ENCODE measurements at regions not wholly inside any gene's neighbourhood (a gene's known extent, or its start where the extent isn't known, plus 50 kb on each side); places are given as distances from the start of the nearest gene placed in this dataset.

DNA sequence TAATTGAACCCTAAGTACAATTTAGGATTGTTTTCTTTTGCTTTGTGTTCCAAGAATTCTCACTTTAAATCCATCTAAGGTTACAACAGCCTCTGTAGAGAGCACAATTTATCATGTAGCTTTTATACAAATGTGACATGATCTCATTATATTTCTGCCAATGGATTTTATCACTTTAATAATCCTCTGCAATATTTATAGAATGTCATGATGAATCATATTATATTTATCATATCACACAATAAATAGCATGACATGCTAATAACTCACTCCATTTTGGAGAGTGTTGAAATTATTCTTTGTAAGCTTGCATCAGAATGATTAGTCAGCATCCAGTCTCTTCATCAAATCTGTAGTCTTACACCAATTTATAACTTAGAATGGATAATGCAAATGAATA is 280.6 kb upstream of the ZNF717 start:
- Mint-ChIP-seq H3K36me3 (no peaks in the 10 kb centered on the region), H3K4me3 (no peak overlapping the region), H3K4me1 (no peaks in the 10 kb centered on the region), H3K27ac (no peak overlapping the region), H3K9me3 (peaks cover 7 to 17% (median 9%) of the 10 kb centered on the region in 3 donors), H3K27me3 (no peaks in the 10 kb centered on the region)
- ChIA-PET POLR2A (no interaction called here), CTCF (no interaction called here)
- no peak overlapping the region for H3K27ac ChIP-seq (ENCODE audit: low read length)
- H3K27me3 ChIP-seq (replicated peaks in 1 of 2; ENCODE audit: control insufficient read depth in 2 of 2, extremely low read depth in 1 of 2, insufficient read depth in 2 of 2, low read length in 1 of 2): no peaks in the 10 kb centered on the region
- H3K36me3 ChIP-seq (ENCODE audit: control insufficient read depth in 2 of 2, extremely low read depth in 1 of 2, insufficient read depth in 1 of 2, low read length in 1 of 2): no peaks in the 10 kb centered on the region
- H3K4me3 ChIP-seq (ENCODE audit: control insufficient read depth in 1 of 2, extremely low read depth in 1 of 2, low read length in 1 of 2): no peak overlapping the region
- DNase-seq: no peak
- H3K4me1 ChIP-seq (ENCODE audit: control insufficient read depth in 1 of 2, extremely low read depth in 1 of 2, insufficient read depth in 2 of 2, low read length in 2 of 2): no peaks in the 10 kb centered on the region
- no peak for ATAC-seq (replicated peaks in 1 of 4)
- no peaks in the 10 kb centered on the region for H3K9me3 ChIP-seq

DNA sequence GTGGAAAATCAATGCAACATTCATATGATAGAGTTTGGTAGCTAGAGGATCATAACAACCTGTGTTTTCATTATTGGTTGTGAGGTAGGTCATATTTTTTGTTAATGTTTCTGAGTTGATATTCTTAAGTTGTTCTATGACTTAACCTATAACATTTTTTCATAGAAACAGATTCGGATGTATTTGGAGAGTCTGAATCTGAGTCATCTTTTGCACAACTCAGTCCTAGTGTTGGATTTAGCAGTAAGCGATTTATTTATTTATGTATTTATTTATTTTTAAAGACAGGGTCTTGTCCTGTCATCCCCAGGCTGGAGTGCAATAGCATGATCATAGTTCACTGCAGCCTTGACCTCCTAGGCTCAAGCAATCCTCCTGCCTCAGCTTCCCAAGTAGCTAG is 292.8 kb upstream of the ZNF717 start:
- no peaks in the 10 kb centered on the region for H3K36me3 ChIP-seq (ENCODE audit: control insufficient read depth in 2 of 2, extremely low read depth in 1 of 2, insufficient read depth in 1 of 2, low read length in 1 of 2)
- CTCF ChIA-PET: no interaction called here
- POLR2A ChIA-PET: no interaction called here
- H3K27me3 ChIP-seq (replicated peaks in 1 of 2; ENCODE audit: control insufficient read depth in 2 of 2, extremely low read depth in 1 of 2, insufficient read depth in 2 of 2, low read length in 1 of 2): no peaks in the 10 kb centered on the region
- no peaks in the 10 kb centered on the region for H3K27me3 Mint-ChIP-seq
- H3K27ac Mint-ChIP-seq: no peak overlapping the region
- no peaks in the 10 kb centered on the region for H3K4me1 Mint-ChIP-seq
- H3K4me1 ChIP-seq (ENCODE audit: control insufficient read depth in 1 of 2, extremely low read depth in 1 of 2, insufficient read depth in 2 of 2, low read length in 2 of 2): no peaks in the 10 kb centered on the region
- peaks cover 4 to 23% (median 20%) of the 10 kb centered on the region in 3 donors for H3K9me3 Mint-ChIP-seq
- ATAC-seq (replicated peaks in 1 of 4) (no peak), DNase-seq (no peak)
- no peaks in the 10 kb centered on the region for H3K36me3 Mint-ChIP-seq
- no CpG with 5 or more reads among the region's 2 CpGs for WGBS (ENCODE audit: insufficient coverage)
- no peaks in the 10 kb centered on the region for H3K9me3 ChIP-seq
- no peak overlapping the region for H3K4me3 Mint-ChIP-seq
- no peak overlapping the region for H3K27ac ChIP-seq (ENCODE audit: low read length)
- no peak overlapping the region for H3K4me3 ChIP-seq (ENCODE audit: control insufficient read depth in 1 of 2, extremely low read depth in 1 of 2, low read length in 1 of 2)

DNA sequence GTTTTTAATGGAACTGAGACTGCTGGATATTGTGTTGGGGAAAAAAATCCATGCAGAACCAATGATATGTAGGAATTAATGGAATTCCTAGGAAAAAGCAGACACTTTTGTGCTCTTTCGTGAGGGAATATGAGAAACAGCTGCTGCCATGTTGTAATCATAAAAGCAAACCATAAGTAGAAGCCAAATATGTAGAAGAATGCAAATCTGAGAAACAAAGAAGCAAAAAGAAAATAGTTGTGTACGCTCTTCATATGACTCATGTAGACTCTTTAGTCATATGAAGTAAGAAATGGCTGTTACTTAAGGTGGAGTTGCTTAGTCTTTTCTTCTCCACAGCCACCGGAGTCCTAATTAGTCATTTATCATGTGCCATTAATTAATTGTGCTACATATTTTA is 298.6 kb upstream of the ZNF717 start:
- Mint-ChIP-seq H3K4me3 (no peak overlapping the region), H3K27me3 (no peaks in the 10 kb centered on the region), H3K36me3 (no peaks in the 10 kb centered on the region), H3K4me1 (no peaks in the 10 kb centered on the region), H3K9me3 (peaks cover 11 to 37% (median 14%) of the 10 kb centered on the region in 3 donors), H3K27ac (no peak overlapping the region)
- H3K27me3 ChIP-seq (replicated peaks in 1 of 2; ENCODE audit: control insufficient read depth in 2 of 2, extremely low read depth in 1 of 2, insufficient read depth in 2 of 2, low read length in 1 of 2): no peaks in the 10 kb centered on the region
- H3K27ac ChIP-seq (ENCODE audit: low read length): no peak overlapping the region
- ChIA-PET CTCF (no interaction called here), POLR2A (no interaction called here)
- no peaks in the 10 kb centered on the region for H3K4me1 ChIP-seq (ENCODE audit: control insufficient read depth in 1 of 2, extremely low read depth in 1 of 2, insufficient read depth in 2 of 2, low read length in 2 of 2)
- H3K36me3 ChIP-seq (ENCODE audit: control insufficient read depth in 2 of 2, extremely low read depth in 1 of 2, insufficient read depth in 1 of 2, low read length in 1 of 2): no peaks in the 10 kb centered on the region
- DNase-seq: no peak
- ATAC-seq (replicated peaks in 1 of 4): no peak
- no peaks in the 10 kb centered on the region for H3K9me3 ChIP-seq
- no CpG with 5 or more reads among the region's 3 CpGs for WGBS (ENCODE audit: insufficient coverage)
- H3K4me3 ChIP-seq (ENCODE audit: control insufficient read depth in 1 of 2, extremely low read depth in 1 of 2, low read length in 1 of 2): no peak overlapping the region

DNA sequence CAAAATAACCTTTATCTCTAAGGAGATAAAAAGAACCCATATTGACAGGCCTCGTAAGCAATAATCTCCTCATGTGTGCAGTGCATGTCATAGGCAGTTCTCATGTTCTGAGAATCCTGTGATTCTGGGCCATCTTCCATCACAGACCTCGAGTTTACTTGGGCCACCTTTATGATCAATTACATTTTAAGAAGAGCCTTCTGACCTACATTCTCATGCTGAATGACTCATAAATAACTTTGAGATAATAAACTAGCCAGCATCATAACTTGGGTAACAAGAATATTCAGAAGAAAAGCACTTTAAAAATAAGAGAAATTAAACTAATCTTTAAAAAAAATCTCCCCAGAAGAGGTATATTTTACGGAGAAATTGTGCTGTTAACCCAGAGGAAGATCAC is 310.7 kb upstream of the ZNF717 start:
- DNase-seq: no peak
- Mint-ChIP-seq H3K4me3 (no peak overlapping the region), H3K9me3 (peaks cover 10 to 22% (median 13%) of the 10 kb centered on the region in 3 donors), H3K4me1 (no peaks in the 10 kb centered on the region), H3K27me3 (no peaks in the 10 kb centered on the region), H3K36me3 (no peaks in the 10 kb centered on the region), H3K27ac (no peak overlapping the region)
- H3K4me1 ChIP-seq (ENCODE audit: control insufficient read depth in 1 of 2, extremely low read depth in 1 of 2, insufficient read depth in 2 of 2, low read length in 2 of 2): no peaks in the 10 kb centered on the region
- no peaks in the 10 kb centered on the region for H3K9me3 ChIP-seq
- H3K36me3 ChIP-seq (ENCODE audit: control insufficient read depth in 2 of 2, extremely low read depth in 1 of 2, insufficient read depth in 1 of 2, low read length in 1 of 2): no peaks in the 10 kb centered on the region
- H3K4me3 ChIP-seq (ENCODE audit: control insufficient read depth in 1 of 2, extremely low read depth in 1 of 2, low read length in 1 of 2): no peak overlapping the region
- no peaks in the 10 kb centered on the region for H3K27me3 ChIP-seq (replicated peaks in 1 of 2; ENCODE audit: control insufficient read depth in 2 of 2, extremely low read depth in 1 of 2, insufficient read depth in 2 of 2, low read length in 1 of 2)
- 43% methylated on average over 2 of the region's 3 CpGs for WGBS (ENCODE audit: insufficient coverage)
- H3K27ac ChIP-seq (ENCODE audit: low read length): no peak overlapping the region
- CTCF ChIA-PET: no interaction called here
- POLR2A ChIA-PET: no interaction called here
- no peak for ATAC-seq (replicated peaks in 1 of 4)

DNA sequence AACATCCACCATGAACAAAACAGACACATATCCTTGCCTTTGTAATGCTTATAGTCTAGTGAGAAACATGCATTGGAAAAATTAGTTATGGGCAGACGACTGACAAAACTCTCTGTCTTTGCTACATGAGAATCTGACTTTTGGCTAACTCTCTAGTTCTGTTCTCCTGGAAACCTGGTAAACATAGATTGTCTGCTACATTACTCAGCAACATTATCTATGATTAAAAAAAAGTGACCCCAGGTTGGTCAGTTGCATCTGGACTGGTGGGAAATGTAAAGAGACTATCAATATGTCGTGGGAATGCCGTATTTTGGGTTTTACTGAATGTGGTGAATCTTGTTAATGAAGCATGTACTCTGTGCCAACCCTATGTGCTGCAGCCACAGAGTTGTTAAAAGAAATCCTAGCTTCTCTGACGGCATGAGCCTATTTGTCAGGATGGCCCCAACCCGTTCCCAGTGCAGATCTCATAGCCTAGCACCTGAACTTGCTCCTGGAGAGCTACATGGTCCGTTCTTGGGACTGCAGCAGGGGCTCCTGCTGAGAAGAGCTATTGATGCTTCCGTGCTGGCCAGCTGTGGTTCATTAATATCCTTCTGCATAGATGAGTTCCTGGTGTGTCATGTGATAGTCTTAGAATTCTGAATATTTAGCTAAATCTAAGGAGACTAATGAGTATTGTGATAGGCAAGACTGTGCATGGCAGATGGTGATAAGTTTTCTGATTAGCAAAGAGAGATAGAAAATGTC is 311.7 kb upstream of the ZNF717 start:
- CTCF ChIA-PET: no interaction called here
- no peaks in the 10 kb centered on the region for H3K4me1 ChIP-seq (ENCODE audit: control insufficient read depth in 1 of 2, extremely low read depth in 1 of 2, insufficient read depth in 2 of 2, low read length in 2 of 2)
- POLR2A ChIA-PET: no interaction called here
- H3K27ac ChIP-seq (ENCODE audit: low read length): no peak overlapping the region
- no peak for ATAC-seq (replicated peaks in 1 of 4)
- Mint-ChIP-seq H3K27me3 (no peaks in the 10 kb centered on the region), H3K9me3 (peaks cover 11 to 19% (median 15%) of the 10 kb centered on the region in 3 donors), H3K4me1 (no peaks in the 10 kb centered on the region), H3K27ac (no peak overlapping the region), H3K36me3 (no peaks in the 10 kb centered on the region), H3K4me3 (no peak overlapping the region)
- 65% methylated on average over 6 of the region's 7 CpGs for WGBS (ENCODE audit: insufficient coverage)
- no peak overlapping the region for H3K4me3 ChIP-seq (ENCODE audit: control insufficient read depth in 1 of 2, extremely low read depth in 1 of 2, low read length in 1 of 2)
- H3K9me3 ChIP-seq: no peaks in the 10 kb centered on the region
- no peaks in the 10 kb centered on the region for H3K36me3 ChIP-seq (ENCODE audit: control insufficient read depth in 2 of 2, extremely low read depth in 1 of 2, insufficient read depth in 1 of 2, low read length in 1 of 2)
- H3K27me3 ChIP-seq (replicated peaks in 1 of 2; ENCODE audit: control insufficient read depth in 2 of 2, extremely low read depth in 1 of 2, insufficient read depth in 2 of 2, low read length in 1 of 2): no peaks in the 10 kb centered on the region
- DNase-seq: no peak

DNA sequence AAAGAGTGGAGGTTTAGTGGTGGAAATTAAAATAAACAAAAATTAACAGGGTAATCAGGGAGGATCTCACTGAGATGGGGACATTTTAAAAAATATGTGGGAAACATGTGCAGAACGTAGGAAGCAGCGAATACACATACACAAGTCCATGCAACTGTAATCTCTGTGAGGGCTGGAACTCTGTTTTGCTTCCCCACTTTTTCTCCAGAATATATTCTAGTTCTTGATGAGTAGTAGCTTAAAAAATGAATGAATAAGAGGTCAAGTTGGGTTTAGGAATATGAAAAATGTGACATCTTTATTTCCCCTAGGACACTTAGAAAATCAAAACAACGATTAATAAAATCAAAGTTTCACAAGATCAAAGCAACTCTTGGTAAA is 312.2 kb upstream of the ZNF717 start:
- Mint-ChIP-seq H3K4me3 (no peak overlapping the region), H3K27ac (no peak overlapping the region), H3K9me3 (peaks cover 11 to 18% (median 12%) of the 10 kb centered on the region in 3 donors), H3K36me3 (no peaks in the 10 kb centered on the region), H3K4me1 (no peaks in the 10 kb centered on the region), H3K27me3 (no peaks in the 10 kb centered on the region)
- DNase-seq (no peak), ATAC-seq (replicated peaks in 1 of 4) (no peak)
- CTCF ChIA-PET: no interaction called here
- Histone ChIP-seq H3K27me3 (replicated peaks in 1 of 2; ENCODE audit: control insufficient read depth in 2 of 2, extremely low read depth in 1 of 2, insufficient read depth in 2 of 2, low read length in 1 of 2) (no peaks in the 10 kb centered on the region), H3K36me3 (ENCODE audit: control insufficient read depth in 2 of 2, extremely low read depth in 1 of 2, insufficient read depth in 1 of 2, low read length in 1 of 2) (no peaks in the 10 kb centered on the region), H3K9me3 (no peaks in the 10 kb centered on the region), H3K27ac (ENCODE audit: low read length) (no peak overlapping the region), H3K4me3 (ENCODE audit: control insufficient read depth in 1 of 2, extremely low read depth in 1 of 2, low read length in 1 of 2) (no peak overlapping the region), H3K4me1 (ENCODE audit: control insufficient read depth in 1 of 2, extremely low read depth in 1 of 2, insufficient read depth in 2 of 2, low read length in 2 of 2) (no peaks in the 10 kb centered on the region)
- POLR2A ChIA-PET: no interaction called here
- WGBS (ENCODE audit: insufficient coverage): no CpG with 5 or more reads among the region's 3 CpGs

DNA sequence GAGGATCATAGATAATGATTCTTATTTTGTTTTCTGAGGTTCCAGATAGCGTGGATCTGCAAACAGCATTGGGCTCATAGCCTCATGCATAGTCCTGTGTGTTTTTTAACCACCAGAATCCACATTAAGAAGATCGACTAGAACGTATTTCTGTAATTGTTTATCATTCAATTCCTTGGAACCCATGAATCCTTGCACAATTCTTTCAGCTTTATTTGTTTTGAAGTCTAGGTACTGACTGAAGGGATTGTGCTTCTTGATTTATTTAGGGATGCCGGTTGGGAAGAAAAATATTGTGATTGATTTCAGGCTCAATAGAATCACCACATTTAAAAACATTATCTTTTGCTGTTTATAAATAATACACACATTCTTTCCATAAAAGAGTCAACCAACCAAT is 314.6 kb upstream of the ZNF717 start:
- H3K27ac ChIP-seq (ENCODE audit: low read length): no peak overlapping the region
- no peaks in the 10 kb centered on the region for H3K36me3 ChIP-seq (ENCODE audit: control insufficient read depth in 2 of 2, extremely low read depth in 1 of 2, insufficient read depth in 1 of 2, low read length in 1 of 2)
- H3K27me3 ChIP-seq (replicated peaks in 1 of 2; ENCODE audit: control insufficient read depth in 2 of 2, extremely low read depth in 1 of 2, insufficient read depth in 2 of 2, low read length in 1 of 2): no peaks in the 10 kb centered on the region
- Mint-ChIP-seq H3K9me3 (peaks cover 11 to 22% (median 15%) of the 10 kb centered on the region in 3 donors), H3K4me1 (no peaks in the 10 kb centered on the region), H3K27me3 (no peaks in the 10 kb centered on the region), H3K36me3 (no peaks in the 10 kb centered on the region), H3K27ac (no peak overlapping the region), H3K4me3 (no peak overlapping the region)
- POLR2A ChIA-PET: interaction anchor here in 1 of 2 donors (0.6 kb wide), 1 partner anchor 21 kb away, joined by 3 read pairs; no protein-coding TSS in a partner anchor
- H3K9me3 ChIP-seq: no peaks in the 10 kb centered on the region
- ATAC-seq (replicated peaks in 1 of 4) (no peak), DNase-seq (no peak)
- H3K4me3 ChIP-seq (ENCODE audit: control insufficient read depth in 1 of 2, extremely low read depth in 1 of 2, low read length in 1 of 2): no peak overlapping the region
- CTCF ChIA-PET: no interaction called here
- no peaks in the 10 kb centered on the region for H3K4me1 ChIP-seq (ENCODE audit: control insufficient read depth in 1 of 2, extremely low read depth in 1 of 2, insufficient read depth in 2 of 2, low read length in 2 of 2)
- WGBS (ENCODE audit: insufficient coverage): no CpG with 5 or more reads among the region's 4 CpGs
